Choroid plexus epithelial cell (primary cell): ENCODE measurements at regions not wholly inside any gene's neighbourhood (a gene's known extent, or its start where the extent isn't known, plus 50 kb on each side); places are given as distances from the start of the nearest gene placed in this dataset.
A peak's percentile ranks its signal among the peaks of the same experiment; 100 is the strongest.

Experiments
- DNase-seq: peaks from one replicate; pipeline ENCODE4 v3.0.0-alpha.2; 2010; ENCODE audit warnings: low read depth
- H3K4me3 ChIP-seq: 2 replicates; pipeline ENCODE4 v1.5.1; 2011; ENCODE audit warnings: low read depth, mild to moderate bottlenecking, control low read depth, low read length, moderate library complexity
- CTCF ChIP-seq: conservative IDR thresholded peaks from 2 replicates; pipeline ENCODE4 v1.5.1; 2011; ENCODE audit warnings: low read depth, mild to moderate bottlenecking, control low read depth, inconsistent platforms, low read length, moderate library complexity

- no peak for TF ChIP-seq CTCF
- peak; percentile 92 for DNase-seq
- no peak overlapping the region for H3K4me3 ChIP-seq
Observed at GRCh38 chr9:94018628-94019027, 63.5 kb upstream of the BARX1 start.

DNA sequence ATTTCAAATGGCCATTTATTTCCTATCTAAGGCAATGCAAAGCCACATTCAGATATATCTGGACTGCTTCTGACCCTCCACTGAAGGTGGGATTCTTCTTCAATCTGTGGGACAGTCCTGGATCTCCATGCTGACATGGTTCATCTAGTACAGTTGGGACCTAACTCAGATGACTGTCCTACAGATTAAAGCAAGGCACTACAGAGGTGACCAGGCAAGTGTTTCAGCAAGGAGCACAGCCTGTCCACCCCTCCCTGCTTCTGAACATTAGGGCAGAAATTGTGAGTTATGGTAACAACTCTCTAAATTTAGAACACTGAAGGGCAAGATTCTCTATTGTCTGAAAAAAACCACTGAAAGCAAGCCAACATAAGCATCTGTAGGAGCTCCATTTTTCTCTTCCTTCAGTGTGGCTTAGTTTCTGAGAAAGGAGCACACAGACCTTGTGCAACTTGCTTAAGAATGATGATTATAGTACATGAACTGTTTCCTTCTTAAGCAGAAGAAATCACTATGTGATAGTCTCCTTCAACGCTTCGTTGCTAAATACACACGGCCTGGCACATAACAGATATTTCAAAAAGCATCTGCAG, 62.9 kb upstream of the BARX1 start:
- TF ChIP-seq CTCF: no peak
- peak; percentile 89 for DNase-seq
- no peak overlapping the region for H3K4me3 ChIP-seq

DNA sequence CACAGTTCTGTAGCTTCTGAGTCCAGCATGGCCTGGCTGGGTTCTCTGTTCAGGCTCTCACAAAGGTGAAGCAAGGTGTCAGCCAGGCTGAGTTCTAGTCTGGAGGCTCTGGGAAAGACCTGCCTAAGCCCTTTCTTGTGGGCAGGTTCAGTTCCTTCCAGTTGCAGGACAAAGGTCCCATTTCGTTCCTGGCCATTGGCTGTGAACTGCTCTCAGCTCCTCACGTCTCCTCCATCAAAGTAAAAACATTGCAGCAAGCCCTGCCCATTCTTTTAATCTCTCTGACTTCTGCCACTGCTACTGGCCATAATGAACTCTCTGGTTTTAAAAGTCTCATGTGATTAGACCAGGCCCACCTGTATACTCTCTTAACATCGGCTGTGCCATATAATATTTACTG, 61.6 kb upstream of the BARX1 start:
- no peak for DNase-seq
- no peak for TF ChIP-seq CTCF
- H3K4me3 ChIP-seq: no peak overlapping the region

GRCh38 chr9:94014920-94015319, 59.8 kb upstream of the BARX1 start:
- no peak overlapping the region for H3K4me3 ChIP-seq
- TF ChIP-seq CTCF: no peak
- no peak for DNase-seq

DNA sequence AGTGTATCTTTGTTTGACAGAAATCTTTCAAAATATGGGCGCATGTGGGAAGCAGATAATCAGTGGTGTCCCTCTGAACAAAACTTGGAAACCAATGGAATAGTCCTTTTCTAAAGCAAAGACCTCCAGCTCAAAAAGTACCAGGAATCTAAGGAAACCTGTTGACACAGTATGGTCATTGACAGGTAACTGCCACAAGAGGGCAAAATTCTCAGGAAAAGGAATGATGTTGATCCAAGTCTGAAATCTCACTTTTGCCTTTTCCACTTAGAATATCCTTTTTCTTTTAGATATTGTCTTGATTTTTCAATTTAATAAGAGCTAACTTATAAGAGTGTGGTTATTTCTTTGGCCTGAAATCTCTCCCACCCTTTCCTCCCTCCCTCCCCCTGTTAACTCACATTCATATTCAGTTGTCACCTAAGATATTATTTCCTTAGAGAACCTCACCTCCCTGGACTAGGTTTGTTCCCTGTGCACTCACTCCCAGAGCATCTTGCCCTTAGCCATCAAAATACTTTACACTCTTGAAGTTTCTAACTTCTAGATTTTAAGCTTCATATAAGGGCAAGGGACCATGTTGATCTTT, 59.0 kb upstream of the BARX1 start:
- TF ChIP-seq CTCF: peak; percentile 71
- no peak overlapping the region for H3K4me3 ChIP-seq
- peak; percentile 78 for DNase-seq

- TF ChIP-seq CTCF: no peak
- no peak for DNase-seq
- H3K4me3 ChIP-seq: no peak overlapping the region
Observed at GRCh38 chr9:94010980-94011533, 55.9 kb upstream of the BARX1 start.
